HEK293T (cell line): ENCODE measurements at regions not wholly inside any gene's neighbourhood (a gene's known extent, or its start where the extent isn't known, plus 50 kb on each side); places are given as distances from the start of the nearest gene placed in this dataset.
"Not testable (repeated sequence)": the region's sequence is repeated elsewhere in the genome, so short reads cannot be mapped to it uniquely, and the experiment has no call there.

Source experiments
- CTCF ChIA-PET: fragments of 350-600 bp; formaldehyde crosslinking; extraction: SDS; loops from one replicate; lab custom pipeline; 2021; ENCODE audit warnings: antibody characterized with exemption, inconsistent platforms; lab: Yijun Ruan, JAX
- POLR2A ChIA-PET: fragments of 350-600 bp; formaldehyde crosslinking; extraction: SDS; loops from one replicate; lab custom pipeline; 2020; ENCODE audit warnings: antibody characterized with exemption, inconsistent platforms; lab: Yijun Ruan, JAX
- DNase-seq: peaks from one replicate; pipeline ENCODE4 v3.0.0; 2012; ENCODE audit warnings: mixed read lengths; ENCODE audit errors: extremely low spot score
- ARNT ChIP-seq: fragments of 450-650 bp; IDR thresholded peaks from 2 replicates; pipeline ENCODE4 v1.6.1; 2017; ENCODE audit warnings: mild to moderate bottlenecking
- BHLHE40 ChIP-seq: fragments of 450-650 bp; IDR thresholded peaks from 2 replicates; pipeline ENCODE4 v1.6.1; 2016; ENCODE audit warnings: mild to moderate bottlenecking, moderate library complexity, borderline replicate concordance
- CTBP1 ChIP-seq: fragments of 450-650 bp; IDR thresholded peaks from 2 replicates; pipeline ENCODE4 v1.6.1; 2016; ENCODE audit warnings: borderline replicate concordance
- ELF4 ChIP-seq: fragments of 450-650 bp; IDR thresholded peaks from 2 replicates; pipeline ENCODE4 v1.6.1; 2017; ENCODE audit warnings: antibody characterized with exemption
- FOXA1 ChIP-seq: fragments of 450-650 bp; IDR thresholded peaks from 2 replicates; pipeline ENCODE4 v1.6.1; 2016; ENCODE audit warnings: mild to moderate bottlenecking
- FOXK2 ChIP-seq: fragments of 450-650 bp; IDR thresholded peaks from 2 replicates; pipeline ENCODE4 v1.6.1; 2016; ENCODE audit warnings: mild to moderate bottlenecking
- FOXM1 ChIP-seq: fragments of 450-650 bp; IDR thresholded peaks from 2 replicates; pipeline ENCODE4 v1.6.1; 2017; ENCODE audit warnings: mild to moderate bottlenecking, borderline replicate concordance
- HDGF ChIP-seq: fragments of 450-650 bp; IDR thresholded peaks from 2 replicates; pipeline ENCODE4 v1.6.1; 2017; ENCODE audit warnings: antibody characterized with exemption, borderline replicate concordance
- L3MBTL2 ChIP-seq: fragments of 450-650 bp; conservative IDR thresholded peaks from 2 replicates; pipeline ENCODE4 v1.6.1; 2016; ENCODE audit warnings: mild to moderate bottlenecking
- LEF1 ChIP-seq: fragments of 450-650 bp; IDR thresholded peaks from 2 replicates; pipeline ENCODE4 v1.6.1; 2017; ENCODE audit warnings: mild to moderate bottlenecking, borderline replicate concordance
- NFRKB ChIP-seq: fragments of 450-650 bp; IDR thresholded peaks from 2 replicates; pipeline ENCODE4 v1.6.1; 2016; ENCODE audit warnings: mild to moderate bottlenecking, moderate library complexity
- SP1 ChIP-seq: fragments of 450-650 bp; IDR thresholded peaks from 2 replicates; pipeline ENCODE4 v1.6.1; 2017
- SUZ12 ChIP-seq: fragments of 450-650 bp; IDR thresholded peaks from 2 replicates; pipeline ENCODE4 v1.6.1; 2016; ENCODE audit warnings: mild to moderate bottlenecking
- TARDBP ChIP-seq: fragments of 450-650 bp; IDR thresholded peaks from 2 replicates; pipeline ENCODE4 v1.6.1; 2016
- ZNF384 ChIP-seq: fragments of 450-650 bp; IDR thresholded peaks from 2 replicates; pipeline ENCODE4 v1.6.1; 2016
- TF ChIP-seq, protein P1 (sequence below): fragments of 450-650 bp; IDR thresholded peaks from 2 replicates; pipeline ENCODE4 v1.6.1; 2016

DNA sequence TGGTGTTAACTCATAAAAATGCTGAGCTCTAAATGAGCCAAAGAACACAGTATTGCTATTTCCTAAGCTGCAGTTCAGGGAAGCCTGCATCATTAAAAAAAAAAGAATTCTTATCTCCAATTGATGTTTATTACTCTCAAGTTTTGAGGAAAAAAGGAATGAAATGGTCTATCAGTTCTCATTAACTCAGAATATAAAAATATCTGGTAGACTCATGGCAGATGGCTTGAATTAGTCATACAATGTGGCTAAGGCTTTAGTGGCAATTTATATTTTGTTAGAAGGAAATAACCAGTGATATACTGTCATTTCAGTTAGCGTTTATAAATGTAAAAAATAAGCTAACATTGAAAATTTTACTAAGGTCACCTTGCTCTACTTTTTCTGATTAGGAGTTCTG is 1403.4 kb upstream of the C9orf72 start:
- TF ChIP-seq BHLHE40 (no peak), FOXK2 (no peak), CTBP1 (no peak), TARDBP (no peak), ZNF384 (no peak), LEF1 (no peak), L3MBTL2 (no peak), NFRKB (no peak), ARNT (no peak), HDGF (no peak), ELF4 (no peak), SP1 (no peak), SUZ12 (no peak), FOXM1 (no peak), FOXA1 (no peak)
- TF ChIP-seq, protein P1, sequence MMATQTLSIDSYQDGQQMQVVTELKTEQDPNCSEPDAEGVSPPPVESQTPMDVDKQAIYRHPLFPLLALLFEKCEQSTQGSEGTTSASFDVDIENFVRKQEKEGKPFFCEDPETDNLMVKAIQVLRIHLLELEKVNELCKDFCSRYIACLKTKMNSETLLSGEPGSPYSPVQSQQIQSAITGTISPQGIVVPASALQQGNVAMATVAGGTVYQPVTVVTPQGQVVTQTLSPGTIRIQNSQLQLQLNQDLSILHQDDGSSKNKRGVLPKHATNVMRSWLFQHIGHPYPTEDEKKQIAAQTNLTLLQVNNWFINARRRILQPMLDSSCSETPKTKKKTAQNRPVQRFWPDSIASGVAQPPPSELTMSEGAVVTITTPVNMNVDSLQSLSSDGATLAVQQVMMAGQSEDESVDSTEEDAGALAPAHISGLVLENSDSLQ: no peak
- ChIA-PET CTCF (no interaction called here), POLR2A (no interaction called here)
- DNase-seq: no peak

DNA sequence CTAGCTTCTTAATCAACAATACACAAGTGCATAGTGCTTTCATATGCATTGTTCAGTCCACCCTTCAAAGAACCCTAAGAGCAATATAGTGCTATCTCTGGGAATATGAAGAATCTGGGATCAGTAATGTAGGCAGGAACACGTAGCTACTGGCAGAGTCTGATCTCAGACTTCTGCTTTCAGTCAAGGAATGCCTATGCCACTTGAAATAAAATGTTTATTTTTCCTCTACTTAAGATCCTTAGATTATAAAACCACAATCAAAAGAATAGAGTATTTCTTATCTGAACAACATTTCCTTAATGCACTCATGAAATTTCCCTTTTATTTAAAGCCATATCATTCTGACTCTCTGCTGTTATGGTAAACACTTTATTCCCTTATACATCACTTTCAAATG is 1407.8 kb upstream of the C9orf72 start:
- ChIA-PET CTCF (no interaction called here), POLR2A (no interaction called here)
- no peak for DNase-seq
- TF ChIP-seq ZNF384: no peak
- TF ChIP-seq ARNT: no peak
- no peak for TF ChIP-seq CTBP1
- no peak for TF ChIP-seq HDGF
- TF ChIP-seq NFRKB: no peak
- TF ChIP-seq SUZ12: no peak
- TF ChIP-seq TARDBP: no peak
- no peak for TF ChIP-seq ELF4
- TF ChIP-seq FOXM1: no peak
- TF ChIP-seq FOXK2: no peak
- no peak for TF ChIP-seq FOXA1
- no peak for TF ChIP-seq LEF1
- no peak for TF ChIP-seq SP1
- no peak for TF ChIP-seq L3MBTL2
- no peak for TF ChIP-seq BHLHE40
- TF ChIP-seq, protein P1: no peak

DNA sequence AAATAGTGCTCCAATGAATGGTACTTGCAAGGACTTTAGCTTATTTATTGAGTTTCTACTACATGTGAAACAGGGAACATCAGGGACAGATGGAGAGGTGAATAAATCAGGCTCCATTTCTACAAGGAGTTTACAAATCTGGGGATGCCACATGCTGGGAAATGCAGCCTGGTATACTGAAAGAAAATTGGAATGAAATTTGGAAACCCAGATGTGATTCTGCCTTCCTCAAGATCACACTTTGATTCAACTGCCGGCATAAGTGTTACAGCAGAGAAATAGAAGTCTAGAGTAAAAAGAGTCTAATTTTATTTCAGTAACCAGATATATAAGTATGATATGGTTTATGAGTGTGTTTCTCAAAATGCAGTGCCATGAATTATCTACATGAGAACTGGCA is 1408.4 kb upstream of the C9orf72 start:
- no peak for DNase-seq
- POLR2A ChIA-PET: no interaction called here
- CTCF ChIA-PET: interaction anchor here (0.7 kb wide), 1 partner anchor 1889 kb away, joined by 5 read pairs; no protein-coding TSS in a partner anchor
- TF ChIP-seq ARNT (no peak), SUZ12 (no peak), TARDBP (no peak), FOXM1 (no peak), NFRKB (no peak), CTBP1 (no peak)
- TF ChIP-seq, protein P1: no peak

DNA sequence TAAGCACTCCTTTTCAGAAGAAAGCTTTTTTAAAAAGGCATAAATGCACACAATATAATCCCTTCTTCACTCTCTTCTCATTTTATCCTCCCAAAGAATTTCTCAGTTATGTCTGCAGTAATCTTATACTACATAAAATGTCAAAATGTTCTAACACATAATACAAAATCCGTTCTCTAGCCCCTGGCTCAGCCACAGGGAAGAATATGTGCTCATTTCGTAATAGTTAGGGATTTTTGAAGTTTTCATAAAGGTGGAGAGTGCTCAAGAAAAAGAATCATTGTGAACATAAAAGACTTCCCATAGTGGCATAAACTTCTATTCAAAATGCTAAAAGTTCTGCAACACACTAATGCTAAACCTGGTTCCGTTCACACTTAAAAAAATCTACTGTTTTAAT is 1410.7 kb upstream of the C9orf72 start:
- ChIA-PET CTCF (no interaction called here), POLR2A (no interaction called here)
- DNase-seq: no peak
- TF ChIP-seq BHLHE40: no peak
- TF ChIP-seq ARNT: no peak
- TF ChIP-seq FOXA1: no peak
- no peak for TF ChIP-seq SUZ12
- TF ChIP-seq FOXK2: no peak
- no peak for TF ChIP-seq SP1
- TF ChIP-seq L3MBTL2: no peak
- TF ChIP-seq HDGF: no peak
- TF ChIP-seq, protein P1: no peak

DNA sequence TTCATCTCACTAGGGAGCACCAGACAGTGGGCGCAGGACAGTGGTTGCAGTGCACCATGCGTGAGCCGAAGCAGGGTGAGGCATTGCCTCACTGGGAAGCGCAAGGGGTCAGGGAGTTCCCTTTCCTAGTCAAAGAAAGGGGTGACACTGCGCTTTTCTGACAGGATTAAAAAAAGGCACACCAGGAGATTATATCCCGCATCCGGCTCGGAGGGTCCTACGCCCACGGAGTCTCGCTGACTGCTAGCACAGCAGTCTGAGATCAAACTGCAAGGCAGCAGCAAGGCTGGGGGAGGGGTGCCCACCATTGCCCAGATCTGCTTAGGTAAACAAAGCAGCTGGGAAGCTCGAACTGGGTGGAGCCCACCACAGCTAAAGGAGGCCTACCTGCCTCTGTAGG is 1416.7 kb upstream of the C9orf72 start:
- POLR2A ChIA-PET, CTCF ChIA-PET, DNase-seq: not testable (repeated sequence)

DNA sequence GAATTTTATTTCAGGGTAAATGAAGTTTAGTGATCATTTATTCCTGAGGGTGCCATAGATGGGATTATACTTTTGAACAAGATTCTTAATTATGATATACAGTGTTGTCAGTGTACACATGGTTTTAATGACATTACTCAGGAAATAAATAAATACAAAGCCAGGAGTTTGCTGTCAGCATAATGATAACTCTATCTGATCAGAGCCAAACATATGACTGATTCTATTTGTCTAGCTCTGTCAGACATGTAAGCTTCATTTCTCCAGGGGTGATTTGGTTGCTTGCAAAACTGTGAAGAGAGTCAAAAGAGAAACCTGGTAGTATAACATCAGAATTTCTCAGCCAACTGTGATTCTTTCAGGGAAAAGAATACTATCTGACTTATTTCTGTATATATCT is 1425.8 kb upstream of the C9orf72 start:
- CTCF ChIA-PET: no interaction called here
- DNase-seq: no peak

DNA sequence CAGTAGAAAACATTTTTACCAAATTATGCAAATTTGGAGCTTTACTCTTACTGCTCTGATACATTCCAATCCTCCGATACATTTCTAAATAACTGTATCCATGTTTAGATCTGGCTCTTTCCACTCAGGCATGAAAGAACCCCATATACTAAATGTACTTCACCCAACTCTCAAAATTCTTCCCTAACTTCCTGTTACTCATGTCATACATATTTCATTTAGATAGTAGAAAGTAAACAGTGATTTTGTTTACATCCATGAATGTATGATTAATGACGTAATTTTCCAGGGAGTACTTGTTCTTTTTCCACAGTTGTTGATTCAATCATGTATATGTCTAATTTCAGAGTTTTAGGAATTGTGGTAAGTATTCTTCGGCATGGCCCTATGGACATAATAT is 1426.5 kb upstream of the C9orf72 start:
- TF ChIP-seq BHLHE40 (no peak), CTBP1 (no peak), ARNT (no peak), FOXA1 (no peak), FOXK2 (no peak), LEF1 (no peak), HDGF (no peak), SUZ12 (no peak), ELF4 (no peak), SP1 (no peak), TARDBP (no peak), L3MBTL2 (no peak), ZNF384 (no peak), NFRKB (no peak), FOXM1 (no peak)
- TF ChIP-seq, protein P1: no peak
- ChIA-PET CTCF (no interaction called here), POLR2A (no interaction called here)
- no peak for DNase-seq

More for the DNA sequence above, 1425.8 kb upstream of the C9orf72 start:
- TF ChIP-seq NFRKB: no peak
- TF ChIP-seq SP1: no peak
- TF ChIP-seq SUZ12: no peak
- no peak for TF ChIP-seq ARNT
- POLR2A ChIA-PET: no interaction called here
